ENCODE measurements at regions not wholly inside any gene's neighbourhood (a gene's known extent, or its start where the extent isn't known, plus 50 kb on each side); places are given as distances from the start of the nearest gene placed in this dataset.

DNA sequence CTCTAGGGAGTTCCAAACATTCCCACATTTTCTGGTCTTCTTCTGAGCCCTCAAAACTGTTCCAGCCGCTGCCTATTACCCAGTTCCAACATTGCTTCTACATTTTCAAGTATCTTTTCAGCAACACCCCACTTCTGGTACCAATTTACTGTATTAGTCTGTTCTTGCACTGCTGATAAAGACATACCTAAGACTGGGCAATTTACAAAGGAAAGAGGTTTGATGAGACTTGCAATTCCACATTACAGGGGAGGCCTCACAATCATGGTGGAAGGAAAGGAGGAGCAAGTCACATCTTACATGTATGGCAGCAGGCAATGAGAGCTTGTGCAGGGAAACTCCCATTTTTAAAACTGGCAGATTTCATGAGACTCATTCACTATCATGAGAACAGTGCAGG is 629.1 kb upstream of the NR2F2 start:
- H3K27ac ChIP-seq (ENCODE audit: low read length): no peak overlapping the region
- no peaks in the 10 kb centered on the region for H4K20me1 ChIP-seq (ENCODE audit: insufficient read depth, low read length)
- no peak overlapping the region for H3K4me2 ChIP-seq (ENCODE audit: low read depth, low read length)
- H3K4me1 ChIP-seq (ENCODE audit: low read length): no peaks in the 10 kb centered on the region
- no peaks in the 10 kb centered on the region for H3K27me3 ChIP-seq (replicated peaks; ENCODE audit: insufficient read depth, low read length)
- no peak overlapping the region for H3K4me3 ChIP-seq (ENCODE audit: low read length)
- H3K9me3 ChIP-seq (replicated peaks; ENCODE audit: insufficient read depth, low read length): no peaks in the 10 kb centered on the region
- H3F3A ChIP-seq (ENCODE audit: insufficient read depth, low read length): no peaks in the 10 kb centered on the region
- no peaks in the 10 kb centered on the region for H3K79me2 ChIP-seq (ENCODE audit: low read length)
- no peak overlapping the region for H3K9ac ChIP-seq (ENCODE audit: low read length)
- no peak overlapping the region for H2AFZ ChIP-seq (ENCODE audit: low read length)
- no peaks in the 10 kb centered on the region for H3K36me3 ChIP-seq (replicated peaks; ENCODE audit: insufficient read depth, low read length)
- no peaks in the 10 kb centered on the region for H3K9me2 ChIP-seq (replicated peaks; ENCODE audit: insufficient read depth, low read length)
- DNase-seq: no peak
- TF ChIP-seq, protein P1, sequence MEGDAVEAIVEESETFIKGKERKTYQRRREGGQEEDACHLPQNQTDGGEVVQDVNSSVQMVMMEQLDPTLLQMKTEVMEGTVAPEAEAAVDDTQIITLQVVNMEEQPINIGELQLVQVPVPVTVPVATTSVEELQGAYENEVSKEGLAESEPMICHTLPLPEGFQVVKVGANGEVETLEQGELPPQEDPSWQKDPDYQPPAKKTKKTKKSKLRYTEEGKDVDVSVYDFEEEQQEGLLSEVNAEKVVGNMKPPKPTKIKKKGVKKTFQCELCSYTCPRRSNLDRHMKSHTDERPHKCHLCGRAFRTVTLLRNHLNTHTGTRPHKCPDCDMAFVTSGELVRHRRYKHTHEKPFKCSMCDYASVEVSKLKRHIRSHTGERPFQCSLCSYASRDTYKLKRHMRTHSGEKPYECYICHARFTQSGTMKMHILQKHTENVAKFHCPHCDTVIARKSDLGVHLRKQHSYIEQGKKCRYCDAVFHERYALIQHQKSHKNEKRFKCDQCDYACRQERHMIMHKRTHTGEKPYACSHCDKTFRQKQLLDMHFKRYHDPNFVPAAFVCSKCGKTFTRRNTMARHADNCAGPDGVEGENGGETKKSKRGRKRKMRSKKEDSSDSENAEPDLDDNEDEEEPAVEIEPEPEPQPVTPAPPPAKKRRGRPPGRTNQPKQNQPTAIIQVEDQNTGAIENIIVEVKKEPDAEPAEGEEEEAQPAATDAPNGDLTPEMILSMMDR (IDR thresholded peaks at IDR 0.05; ENCODE audit: low read length): no peak
- TF ChIP-seq EZH2phosphoT487 (IDR thresholded peaks at IDR 0.05; ENCODE audit: low read length): no peak
- TF ChIP-seq EZH2 (optimal IDR thresholded peaks at IDR 0.05; ENCODE audit: low read depth, low read length): no peak

DNA sequence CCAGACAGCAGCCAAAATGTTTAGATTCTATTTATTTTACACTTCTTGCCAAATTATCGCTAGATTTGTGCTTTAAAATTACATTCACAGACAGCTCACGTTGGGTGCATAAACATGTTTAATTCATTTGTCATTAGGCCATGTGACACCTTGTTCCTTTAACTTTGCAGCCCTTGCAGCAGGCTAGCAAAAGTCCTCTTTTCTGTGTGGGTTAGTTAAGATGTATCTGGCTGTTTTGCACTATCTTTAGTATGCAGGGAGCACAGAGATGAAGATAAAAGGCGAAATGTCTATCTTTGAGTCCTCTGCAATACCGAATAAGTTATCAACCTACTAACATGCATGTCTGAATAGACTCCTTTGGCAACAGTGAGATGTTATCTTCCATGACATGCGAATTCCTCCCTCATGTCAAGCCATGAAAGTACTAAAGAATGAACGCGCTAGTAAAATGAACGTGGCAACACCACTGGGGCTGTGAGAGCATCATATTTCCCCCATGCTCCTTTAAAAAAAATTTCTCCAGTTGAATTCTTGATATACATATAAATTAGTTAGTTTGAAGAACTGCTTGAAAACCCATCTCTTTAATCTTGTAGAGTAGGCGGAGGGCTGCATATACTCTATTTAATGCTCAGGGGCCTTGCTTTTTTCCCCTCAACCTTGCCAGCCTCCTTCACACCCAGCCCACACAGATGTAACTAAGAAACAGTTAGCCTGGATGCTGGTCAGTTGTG is 620.4 kb upstream of the NR2F2 start:
- Histone ChIP-seq H3K9ac (ENCODE audit: low read length) (no peak overlapping the region), H3K4me2 (ENCODE audit: low read depth, low read length) (no peak overlapping the region), H3K4me1 (ENCODE audit: low read length) (peaks cover 4% of the 10 kb centered on the region; the same call in 1 of the 2 replicates), H3K36me3 (replicated peaks; ENCODE audit: insufficient read depth, low read length) (no peaks in the 10 kb centered on the region), H3K4me3 (ENCODE audit: low read length) (no peak overlapping the region), H3K79me2 (ENCODE audit: low read length) (no peaks in the 10 kb centered on the region), H3K9me3 (replicated peaks; ENCODE audit: insufficient read depth, low read length) (no peaks in the 10 kb centered on the region), H3F3A (ENCODE audit: insufficient read depth, low read length) (no peaks in the 10 kb centered on the region), H2AFZ (ENCODE audit: low read length) (no peak overlapping the region), H4K20me1 (ENCODE audit: insufficient read depth, low read length) (no peaks in the 10 kb centered on the region), H3K27ac (ENCODE audit: low read length) (no peak overlapping the region), H3K27me3 (replicated peaks; ENCODE audit: insufficient read depth, low read length) (no peaks in the 10 kb centered on the region), H3K9me2 (replicated peaks; ENCODE audit: insufficient read depth, low read length) (no peaks in the 10 kb centered on the region)
- DNase-seq: no peak
- TF ChIP-seq EZH2phosphoT487 (IDR thresholded peaks at IDR 0.05; ENCODE audit: low read length) (no peak), EZH2 (optimal IDR thresholded peaks at IDR 0.05; ENCODE audit: low read depth, low read length) (no peak)
- TF ChIP-seq, protein P1 (IDR thresholded peaks at IDR 0.05; ENCODE audit: low read length): no peak

DNA sequence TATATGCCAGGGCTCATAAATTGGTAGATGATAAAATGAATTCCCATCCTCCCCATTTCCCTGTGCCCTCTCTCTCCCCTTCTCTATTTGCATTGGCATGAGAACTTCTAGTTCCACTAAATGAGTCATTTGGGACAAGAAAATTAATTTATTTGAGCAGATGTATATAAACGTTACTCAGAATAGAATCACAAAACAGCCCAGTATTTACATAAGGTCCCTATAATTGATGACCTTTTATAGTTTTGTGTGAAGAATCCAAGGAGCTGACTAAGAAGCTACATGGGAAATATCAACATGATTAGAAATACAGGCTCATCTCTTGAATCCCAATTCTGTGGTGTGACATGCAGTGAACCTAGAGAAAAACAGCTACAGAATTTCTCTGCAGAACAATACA is 617.7 kb upstream of the NR2F2 start:
- H3K79me2 ChIP-seq (ENCODE audit: low read length): no peaks in the 10 kb centered on the region
- H3K27me3 ChIP-seq (replicated peaks; ENCODE audit: insufficient read depth, low read length): no peaks in the 10 kb centered on the region
- peaks cover 4% of the 10 kb centered on the region; the same call in 1 of the 2 replicates for H3K4me1 ChIP-seq (ENCODE audit: low read length)
- H3K27ac ChIP-seq (ENCODE audit: low read length): no peak overlapping the region
- no peaks in the 10 kb centered on the region for H3F3A ChIP-seq (ENCODE audit: insufficient read depth, low read length)
- H3K9me3 ChIP-seq (replicated peaks; ENCODE audit: insufficient read depth, low read length): no peaks in the 10 kb centered on the region
- no peak for DNase-seq
- H3K36me3 ChIP-seq (replicated peaks; ENCODE audit: insufficient read depth, low read length): no peaks in the 10 kb centered on the region
- H2AFZ ChIP-seq (ENCODE audit: low read length): no peak overlapping the region
- H3K4me2 ChIP-seq (ENCODE audit: low read depth, low read length): no peak overlapping the region
- H4K20me1 ChIP-seq (ENCODE audit: insufficient read depth, low read length): no peaks in the 10 kb centered on the region
- no peak overlapping the region for H3K4me3 ChIP-seq (ENCODE audit: low read length)
- H3K9ac ChIP-seq (ENCODE audit: low read length): no peak overlapping the region
- TF ChIP-seq EZH2phosphoT487 (IDR thresholded peaks at IDR 0.05; ENCODE audit: low read length) (no peak), EZH2 (optimal IDR thresholded peaks at IDR 0.05; ENCODE audit: low read depth, low read length) (no peak)
- TF ChIP-seq, protein P1 (IDR thresholded peaks at IDR 0.05; ENCODE audit: low read length): no peak
- no peaks in the 10 kb centered on the region for H3K9me2 ChIP-seq (replicated peaks; ENCODE audit: insufficient read depth, low read length)

All from MM.1S (cell line).